GM19372 (cell line): ENCODE measurements at regions not wholly inside any gene's neighbourhood (a gene's known extent, or its start where the extent isn't known, plus 50 kb on each side); places are given as distances from the start of the nearest gene placed in this dataset.

Experiments
- ATAC-seq: cut with Tn5 transposase; IDR thresholded peaks from one replicate; pipeline ENCODE4 v1.9.1; 2021; ENCODE audit warnings: mild to moderate bottlenecking, low read depth, moderate library complexity; ENCODE audit not compliant: unreplicated experiment

DNA sequence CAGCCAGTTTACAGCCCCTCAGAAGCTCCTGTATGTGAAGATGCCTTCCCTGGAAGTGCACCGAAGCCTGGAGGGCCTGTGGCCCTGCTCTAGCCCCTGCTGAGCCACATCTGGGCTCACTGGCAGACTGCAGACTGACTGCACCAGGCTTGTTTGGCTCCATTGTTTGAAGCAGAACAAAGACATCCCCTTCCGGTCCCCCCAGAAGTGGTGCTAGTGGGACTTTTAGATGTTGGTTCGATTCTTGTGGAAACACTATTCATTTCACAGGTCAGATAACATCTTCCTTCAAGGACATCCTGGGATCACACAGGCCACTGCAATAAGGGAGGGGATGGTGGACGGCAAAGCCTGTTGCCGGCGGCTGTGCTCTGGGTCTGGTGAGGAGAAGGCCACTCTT is 57.8 kb upstream of the CBLN2 start:
- no peak for ATAC-seq

DNA sequence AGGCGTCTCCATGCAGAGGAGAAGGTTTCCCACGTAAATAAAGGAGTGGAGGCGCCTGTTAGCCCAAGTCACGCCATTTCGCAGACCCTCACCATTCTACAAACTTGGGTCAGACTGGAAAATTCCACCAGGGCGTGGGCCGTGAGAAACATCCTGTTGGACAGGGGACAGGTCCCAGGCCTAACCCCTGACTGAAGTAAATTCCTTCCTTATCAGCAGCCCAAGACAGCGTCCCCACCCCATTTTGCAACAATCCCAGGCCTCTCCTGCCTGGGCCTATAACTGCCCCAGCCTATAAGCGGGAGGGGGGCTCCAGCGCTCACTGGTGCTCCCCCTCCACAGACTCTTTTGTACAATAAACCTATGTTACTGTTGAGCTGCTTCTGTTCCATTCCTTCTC is 57.3 kb upstream of the CBLN2 start:
- no peak for ATAC-seq
